SK-N-SH (cell line): ENCODE measurements at regions not wholly inside any gene's neighbourhood (a gene's known extent, or its start where the extent isn't known, plus 50 kb on each side); places are given as distances from the start of the nearest gene placed in this dataset.

ENCODE experiments used
- CHD2 ChIP-seq: fragments of 150-350 bp; IDR thresholded peaks from 2 replicates; pipeline ENCODE4 v1.6.1; 2018; ENCODE audit warnings: low read length; ENCODE audit not compliant: partially characterized antibody
- EP300 ChIP-seq, 2 experiments: IDR thresholded peaks; 2 replicates each; pipeline versions ENCODE4 v1.4.0 to v1.6.1; 2012; ENCODE audit warnings: borderline replicate concordance in 1 of 2, low read depth in 1 of 2, low read length in 1 of 2
- FOXJ3 ChIP-seq: sonication (generic); formaldehyde crosslinking; IDR thresholded peaks from 2 replicates; pipeline ENCODE4 v1.5.1; 2020; ENCODE audit warnings: mild to moderate bottlenecking, missing genetic modification reagents
- FOXM1 ChIP-seq: IDR thresholded peaks from 2 replicates; pipeline ENCODE4 v1.4.0; 2012; ENCODE audit warnings: low read depth, mild to moderate bottlenecking
- GATA2 ChIP-seq: sonication (generic); formaldehyde crosslinking; IDR thresholded peaks from 2 replicates; pipeline ENCODE4 v1.5.0; 2020; ENCODE audit warnings: mild to moderate bottlenecking, missing genetic modification reagents
- JUND ChIP-seq: IDR thresholded peaks from 2 replicates; pipeline ENCODE4 v1.4.0; 2012
- MEF2A ChIP-seq: IDR thresholded peaks from 2 replicates; pipeline ENCODE4 v1.4.0; 2012; ENCODE audit warnings: low read depth, borderline replicate concordance
- RCOR1 ChIP-seq: fragments of 150-350 bp; IDR thresholded peaks from 2 replicates; pipeline ENCODE4 v1.6.1; 2017; ENCODE audit warnings: antibody characterized with exemption, low read length
- RFX5 ChIP-seq: IDR thresholded peaks from 2 replicates; pipeline ENCODE4 v1.6.1; 2012; ENCODE audit warnings: mild to moderate bottlenecking, improper control_type of control experiment, low read length
- RXRA ChIP-seq: IDR thresholded peaks from 2 replicates; pipeline ENCODE4 v1.4.0; 2012; ENCODE audit warnings: low read depth, mild to moderate bottlenecking, borderline replicate concordance
- SIN3A ChIP-seq: IDR thresholded peaks from 2 replicates; pipeline ENCODE4 v1.6.1; 2012; ENCODE audit warnings: low read depth, mild to moderate bottlenecking, low read length, moderate library complexity, borderline replicate concordance
- SMC3 ChIP-seq: IDR thresholded peaks from 2 replicates; pipeline ENCODE4 v1.6.1; 2012; ENCODE audit warnings: low read depth, low read length, improper control_type of control experiment
- TAF1 ChIP-seq: IDR thresholded peaks from 2 replicates; pipeline ENCODE4 v1.6.1; 2012; ENCODE audit warnings: low read depth, mild to moderate bottlenecking, low read length, moderate library complexity, borderline replicate concordance
- TCF12 ChIP-seq: IDR thresholded peaks from 2 replicates; pipeline ENCODE4 v1.4.0; 2012
- TEAD4 ChIP-seq: IDR thresholded peaks from 2 replicates; pipeline ENCODE4 v1.4.0; 2012; ENCODE audit warnings: mild to moderate bottlenecking, borderline replicate concordance; ENCODE audit not compliant: insufficient read depth
- TF ChIP-seq, protein P1 (sequence below): fragments of 150-350 bp; IDR thresholded peaks from 2 replicates; pipeline ENCODE4 v1.6.1; 2017; ENCODE audit warnings: antibody characterized with exemption, low read length, low read depth, borderline replicate concordance
- TF ChIP-seq, protein P2 (sequence below): IDR thresholded peaks from 2 replicates; pipeline ENCODE4 v1.4.0; 2012; ENCODE audit warnings: low read depth, borderline replicate concordance
- TF ChIP-seq, protein P3 (sequence below): IDR thresholded peaks from 2 replicates; pipeline ENCODE4 v1.4.0; 2012; ENCODE audit warnings: low read depth, borderline replicate concordance

DNA sequence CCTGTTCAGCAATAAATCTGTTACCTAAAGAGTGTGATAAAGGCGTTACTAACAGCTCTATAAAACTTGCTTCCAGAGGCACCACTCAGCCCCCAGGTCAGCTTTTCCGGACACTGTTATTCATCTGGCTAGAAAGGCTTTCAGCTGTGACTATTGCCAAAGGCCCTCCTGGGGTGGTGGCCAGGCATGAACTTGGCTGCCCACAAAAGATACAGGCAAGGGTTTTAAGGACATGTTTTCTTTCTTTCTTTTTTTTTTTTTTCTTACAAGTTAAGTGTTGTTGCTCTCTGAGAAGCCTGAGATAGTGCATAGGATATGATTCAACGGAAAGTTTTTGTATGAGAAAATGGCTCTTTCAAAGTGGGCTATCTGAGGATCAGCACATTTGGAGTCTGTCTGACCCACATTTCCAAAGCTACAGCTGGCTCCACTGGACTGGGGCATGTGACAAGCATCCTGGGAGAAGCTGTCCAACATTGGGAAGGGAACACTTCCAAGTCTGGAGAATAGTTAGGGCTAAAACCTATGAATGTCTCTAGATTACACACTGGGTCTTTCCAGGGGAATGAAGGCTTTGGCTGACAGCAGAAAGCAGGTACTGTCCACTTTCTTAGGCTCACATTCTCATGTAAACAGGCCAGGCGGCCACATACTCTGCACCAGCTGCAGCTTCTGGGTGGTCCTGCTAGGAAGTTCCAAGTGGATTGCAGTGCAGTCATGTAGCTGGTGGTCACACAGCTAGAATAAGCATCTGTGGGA, 639.7 kb downstream of the LMO4 start (continued):
- no peak for TF ChIP-seq TAF1
- no peak for TF ChIP-seq SIN3A
- TF ChIP-seq GATA2 (CRISPR knock-in tag) = no peak
- TF ChIP-seq MEF2A = no peak
- no peak for TF ChIP-seq FOXM1
- TF ChIP-seq RXRA = 0 out of 2 replicates have a peak, but pooled peaks have one; percentile 45
- no peak for TF ChIP-seq EP300 (IDR thresholded peaks at IDR 0.05; ENCODE audit: borderline replicate concordance in 1 of 2, low read depth in 1 of 2, low read length in 1 of 2)
- TF ChIP-seq JUND = peak; percentile 16; the same call in 1 of the 2 replicates
- no peak for TF ChIP-seq SMC3
- peak; percentile 30; the same call in 1 of the 2 replicates for TF ChIP-seq TEAD4
- TF ChIP-seq FOXJ3 (CRISPR knock-in tag) = no peak
- TF ChIP-seq CHD2 = no peak
- TF ChIP-seq RFX5 = no peak
- TF ChIP-seq, protein P1, sequence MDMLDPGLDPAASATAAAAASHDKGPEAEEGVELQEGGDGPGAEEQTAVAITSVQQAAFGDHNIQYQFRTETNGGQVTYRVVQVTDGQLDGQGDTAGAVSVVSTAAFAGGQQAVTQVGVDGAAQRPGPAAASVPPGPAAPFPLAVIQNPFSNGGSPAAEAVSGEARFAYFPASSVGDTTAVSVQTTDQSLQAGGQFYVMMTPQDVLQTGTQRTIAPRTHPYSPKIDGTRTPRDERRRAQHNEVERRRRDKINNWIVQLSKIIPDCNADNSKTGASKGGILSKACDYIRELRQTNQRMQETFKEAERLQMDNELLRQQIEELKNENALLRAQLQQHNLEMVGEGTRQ = no peak
- TF ChIP-seq, protein P2, sequence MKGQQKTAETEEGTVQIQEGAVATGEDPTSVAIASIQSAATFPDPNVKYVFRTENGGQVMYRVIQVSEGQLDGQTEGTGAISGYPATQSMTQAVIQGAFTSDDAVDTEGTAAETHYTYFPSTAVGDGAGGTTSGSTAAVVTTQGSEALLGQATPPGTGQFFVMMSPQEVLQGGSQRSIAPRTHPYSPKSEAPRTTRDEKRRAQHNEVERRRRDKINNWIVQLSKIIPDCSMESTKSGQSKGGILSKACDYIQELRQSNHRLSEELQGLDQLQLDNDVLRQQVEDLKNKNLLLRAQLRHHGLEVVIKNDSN = peak; percentile 16; the same call in 1 of the 2 replicates
- TF ChIP-seq TCF12 = peak; percentile 65
- TF ChIP-seq RCOR1 = no peak
- TF ChIP-seq, protein P3, sequence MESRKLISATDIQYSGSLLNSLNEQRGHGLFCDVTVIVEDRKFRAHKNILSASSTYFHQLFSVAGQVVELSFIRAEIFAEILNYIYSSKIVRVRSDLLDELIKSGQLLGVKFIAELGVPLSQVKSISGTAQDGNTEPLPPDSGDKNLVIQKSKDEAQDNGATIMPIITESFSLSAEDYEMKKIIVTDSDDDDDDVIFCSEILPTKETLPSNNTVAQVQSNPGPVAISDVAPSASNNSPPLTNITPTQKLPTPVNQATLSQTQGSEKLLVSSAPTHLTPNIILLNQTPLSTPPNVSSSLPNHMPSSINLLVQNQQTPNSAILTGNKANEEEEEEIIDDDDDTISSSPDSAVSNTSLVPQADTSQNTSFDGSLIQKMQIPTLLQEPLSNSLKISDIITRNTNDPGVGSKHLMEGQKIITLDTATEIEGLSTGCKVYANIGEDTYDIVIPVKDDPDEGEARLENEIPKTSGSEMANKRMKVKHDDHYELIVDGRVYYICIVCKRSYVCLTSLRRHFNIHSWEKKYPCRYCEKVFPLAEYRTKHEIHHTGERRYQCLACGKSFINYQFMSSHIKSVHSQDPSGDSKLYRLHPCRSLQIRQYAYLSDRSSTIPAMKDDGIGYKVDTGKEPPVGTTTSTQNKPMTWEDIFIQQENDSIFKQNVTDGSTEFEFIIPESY = no peak
